ENCODE measurements at regions not wholly inside any gene's neighbourhood (a gene's known extent, or its start where the extent isn't known, plus 50 kb on each side); places are given as distances from the start of the nearest gene placed in this dataset.

DNA sequence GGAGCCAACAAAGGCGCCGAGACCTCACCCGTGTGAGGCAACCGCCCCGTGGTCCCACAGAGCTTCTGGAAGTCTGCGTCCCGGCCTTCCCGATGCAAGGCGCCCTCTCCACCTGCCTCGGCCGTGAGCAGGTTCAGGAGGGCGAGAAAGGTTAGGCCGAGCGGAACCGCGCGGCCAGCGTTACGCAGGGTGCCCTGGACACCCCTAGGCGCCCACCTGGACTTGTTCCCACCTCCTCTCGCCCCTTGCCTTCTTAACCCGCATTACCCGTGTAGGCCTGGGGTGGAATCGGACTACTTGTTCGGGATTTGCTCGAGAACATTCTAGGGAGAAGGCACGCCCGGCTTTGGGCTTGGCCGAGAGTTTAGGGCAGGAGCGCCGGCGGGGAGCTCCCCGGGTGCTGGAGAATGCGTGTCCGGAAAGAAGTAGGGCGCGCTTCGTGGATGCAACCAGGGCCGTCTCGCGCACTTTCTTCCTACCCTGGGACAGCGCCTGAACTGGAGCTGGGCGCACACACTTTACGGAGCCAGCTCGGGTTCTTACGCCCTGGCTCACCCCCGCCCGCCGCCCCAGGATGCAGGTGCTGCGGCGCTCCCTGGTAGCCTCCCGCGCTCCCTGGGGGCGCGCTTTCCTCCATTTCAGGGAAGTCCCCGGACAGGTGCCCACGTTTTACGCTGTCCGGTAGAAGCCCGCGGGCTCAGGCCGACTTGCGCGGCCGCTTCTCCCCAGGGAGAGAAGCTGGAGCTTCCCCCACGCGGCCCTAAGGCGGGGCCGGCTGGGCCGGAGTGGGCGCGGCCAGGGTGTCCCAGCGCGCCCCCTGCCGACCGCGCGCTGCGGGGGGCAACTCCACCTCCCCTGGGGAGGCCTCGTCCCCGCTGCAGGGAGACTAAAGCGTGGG is 74.5 kb downstream of the INSIG1 start (continued):
- TF ChIP-seq CEBPB (IDR thresholded peaks at IDR 0.05; ENCODE audit: low read depth, low read length) (no peak), GABPA (IDR thresholded peaks at IDR 0.05; ENCODE audit: borderline replicate concordance, insufficient read depth, low read length) (no peak)
